Neural crest cell (in vitro differentiated cells): ENCODE measurements at regions not wholly inside any gene's neighbourhood (a gene's known extent, or its start where the extent isn't known, plus 50 kb on each side); places are given as distances from the start of the nearest gene placed in this dataset.

ENCODE experiments used
- DNase-seq: peaks from one replicate; pipeline ENCODE4 v3.0.0; 2021; ENCODE audit warnings: low read depth, mixed read lengths, low spot score
- H3K27ac Mint-ChIP-seq: one replicate; pipeline ENCODE4 v1.8.0; 2021; ENCODE audit warnings: mild to moderate bottlenecking, mixed read lengths; ENCODE audit not compliant: unreplicated experiment
- H3K27me3 Mint-ChIP-seq: 2 replicates; pipeline ENCODE4 v1.8.0; 2021; ENCODE audit warnings: low read depth, mild to moderate bottlenecking, mixed read lengths
- H3K36me3 Mint-ChIP-seq: 2 replicates; pipeline ENCODE4 v1.8.0; 2021; ENCODE audit warnings: low read depth, mild to moderate bottlenecking, mixed read lengths
- H3K4me1 Mint-ChIP-seq: 2 replicates; pipeline ENCODE4 v1.8.0; 2021; ENCODE audit warnings: mixed read lengths
- H3K4me3 Mint-ChIP-seq: one replicate; pipeline ENCODE4 v1.8.0; 2021; ENCODE audit warnings: mild to moderate bottlenecking, mixed read lengths
- H3K9me3 Mint-ChIP-seq: 2 replicates; pipeline ENCODE4 v1.8.0; 2021; ENCODE audit warnings: mixed read lengths
- CTCF ChIP-seq: fragments of 200-600 bp; sonication (generic); conservative IDR thresholded peaks from 2 replicates; pipeline ENCODE4 v1.5.0; 2021; ENCODE audit warnings: antibody characterized with exemption, mild to moderate bottlenecking

- no peaks in the 10 kb centered on the region for H3K36me3 Mint-ChIP-seq
- no peak for DNase-seq
These were observed 694.8 kb upstream of the CCDC179 start for GRCh38 chr11:23555085-23555484.

GRCh38 chr11:23556163-23556750, 696.0 kb upstream of the CCDC179 start:
- no peak overlapping the region for H3K27ac Mint-ChIP-seq
- no peaks in the 10 kb centered on the region for H3K27me3 Mint-ChIP-seq
- H3K4me3 Mint-ChIP-seq = no peak overlapping the region
- H3K9me3 Mint-ChIP-seq = no peaks in the 10 kb centered on the region
- no peak for TF ChIP-seq CTCF
- no peaks in the 10 kb centered on the region for H3K4me1 Mint-ChIP-seq
- no peaks in the 10 kb centered on the region for H3K36me3 Mint-ChIP-seq
- no peak for DNase-seq

More at GRCh38 chr11:23555085-23555484, 694.8 kb upstream of the CCDC179 start:
- H3K27me3 Mint-ChIP-seq = no peaks in the 10 kb centered on the region
- no peaks in the 10 kb centered on the region for H3K9me3 Mint-ChIP-seq
- H3K4me3 Mint-ChIP-seq = no peak overlapping the region
- no peak overlapping the region for H3K27ac Mint-ChIP-seq
- no peaks in the 10 kb centered on the region for H3K4me1 Mint-ChIP-seq
- no peak for TF ChIP-seq CTCF

- no peaks in the 10 kb centered on the region for H3K27me3 Mint-ChIP-seq
- peaks cover 4% of the 10 kb centered on the region for H3K9me3 Mint-ChIP-seq
- no peaks in the 10 kb centered on the region for H3K36me3 Mint-ChIP-seq
- DNase-seq = no peak
- no peak overlapping the region for H3K4me3 Mint-ChIP-seq
- H3K4me1 Mint-ChIP-seq = no peaks in the 10 kb centered on the region
- no peak for TF ChIP-seq CTCF
- H3K27ac Mint-ChIP-seq = no peak overlapping the region
These were observed 703.3 kb upstream of the CCDC179 start for GRCh38 chr11:23563591-23563990.

- no peak for DNase-seq
- H3K4me3 Mint-ChIP-seq = no peak overlapping the region
- H3K36me3 Mint-ChIP-seq = no peaks in the 10 kb centered on the region
- TF ChIP-seq CTCF = no peak
- peaks cover 4% of the 10 kb centered on the region for H3K9me3 Mint-ChIP-seq
- no peaks in the 10 kb centered on the region for H3K27me3 Mint-ChIP-seq
- H3K4me1 Mint-ChIP-seq = no peaks in the 10 kb centered on the region
- no peak overlapping the region for H3K27ac Mint-ChIP-seq
These were observed 704.1 kb upstream of the CCDC179 start for GRCh38 chr11:23564370-23564769.

- H3K4me3 Mint-ChIP-seq = no peak overlapping the region
- no peaks in the 10 kb centered on the region for H3K36me3 Mint-ChIP-seq
- peaks cover 2% of the 10 kb centered on the region for H3K9me3 Mint-ChIP-seq
- H3K27me3 Mint-ChIP-seq = no peaks in the 10 kb centered on the region
- H3K4me1 Mint-ChIP-seq = no peaks in the 10 kb centered on the region
- TF ChIP-seq CTCF = no peak
- no peak overlapping the region for H3K27ac Mint-ChIP-seq
- DNase-seq = no peak
These were observed 708.9 kb upstream of the CCDC179 start for GRCh38 chr11:23569134-23569533.

GRCh38 chr11:23569547-23569946, 709.3 kb upstream of the CCDC179 start:
- no peaks in the 10 kb centered on the region for H3K27me3 Mint-ChIP-seq
- TF ChIP-seq CTCF = no peak
- DNase-seq = no peak
- H3K9me3 Mint-ChIP-seq = no peaks in the 10 kb centered on the region
- no peaks in the 10 kb centered on the region for H3K36me3 Mint-ChIP-seq
- H3K4me1 Mint-ChIP-seq = no peaks in the 10 kb centered on the region
- H3K4me3 Mint-ChIP-seq = no peak overlapping the region
- H3K27ac Mint-ChIP-seq = no peak overlapping the region
